Dermis microvascular lymphatic vessel endothelial cell (primary cell): ENCODE measurements at regions not wholly inside any gene's neighbourhood (a gene's known extent, or its start where the extent isn't known, plus 50 kb on each side); places are given as distances from the start of the nearest gene placed in this dataset.
"Not testable (repeated sequence)": the region's sequence is repeated elsewhere in the genome, so short reads cannot be mapped to it uniquely, and the experiment has no call there.

ENCODE experiments used
- DNase-seq, 2 donors: peaks; one replicate each; pipeline versions ENCODE4 v3.0.0 to v3.0.0-alpha.2; 2010; ENCODE audit warnings: low read depth in 2 of 2

- no peak for DNase-seq
Measured at GRCh38 chr6:25180630-25181349, 98.4 kb upstream of the CARMIL1 start.

GRCh38 chr6:25181350-25181724 lies 97.8 kb upstream of the CARMIL1 start:
- no peak for DNase-seq

- no peak for DNase-seq
Measured at GRCh38 chr6:25181923-25182322, 97.3 kb upstream of the CARMIL1 start.

GRCh38 chr6:25186919-25187318 lies 92.3 kb upstream of the CARMIL1 start:
- no peak for DNase-seq

- DNase-seq = no peak
Measured at GRCh38 chr6:25188232-25188631, 90.9 kb upstream of the CARMIL1 start.

- peak in 1 of 2 donors; percentile 94 for DNase-seq
Measured at GRCh38 chr6:25192590-25193459, 86.3 kb upstream of the CARMIL1 start.

- DNase-seq = peak in 1 of 2 donors; percentile 92
Measured at GRCh38 chr6:25193460-25194171, 85.6 kb upstream of the CARMIL1 start.

- no peak for DNase-seq
Measured at GRCh38 chr6:25194172-25194678, 84.9 kb upstream of the CARMIL1 start.

GRCh38 chr6:25196464-25196863 lies 82.7 kb upstream of the CARMIL1 start:
- no peak for DNase-seq

GRCh38 chr6:25197111-25197510 lies 82.1 kb upstream of the CARMIL1 start:
- DNase-seq = no peak

GRCh38 chr6:25199544-25199943 lies 79.6 kb upstream of the CARMIL1 start:
- DNase-seq = no peak

GRCh38 chr6:25202504-25202903 lies 76.7 kb upstream of the CARMIL1 start:
- DNase-seq = peak in 1 of 2 donors; percentile 76

GRCh38 chr6:25205629-25206028 lies 73.5 kb upstream of the CARMIL1 start:
- DNase-seq = no peak

GRCh38 chr6:25207453-25208155 lies 71.6 kb upstream of the CARMIL1 start:
- not testable (repeated sequence) for DNase-seq

GRCh38 chr6:25215881-25216280 lies 63.3 kb upstream of the CARMIL1 start:
- no peak for DNase-seq

- no peak for DNase-seq
Measured at GRCh38 chr6:25217302-25217701, 61.9 kb upstream of the CARMIL1 start.

- no peak for DNase-seq
Measured at GRCh38 chr6:25217829-25218228, 61.3 kb upstream of the CARMIL1 start.

- no peak for DNase-seq
Measured at GRCh38 chr6:25218346-25218745, 60.8 kb upstream of the CARMIL1 start.

GRCh38 chr6:25219216-25219916 lies 59.8 kb upstream of the CARMIL1 start:
- no peak for DNase-seq

- no peak for DNase-seq
Measured at GRCh38 chr6:25219917-25220278, 59.3 kb upstream of the CARMIL1 start.

- DNase-seq = no peak
Measured at GRCh38 chr6:25220857-25221256, 58.3 kb upstream of the CARMIL1 start.
